NCI-H187 (cell line): ENCODE measurements at regions not wholly inside any gene's neighbourhood (a gene's known extent, or its start where the extent isn't known, plus 50 kb on each side); places are given as distances from the start of the nearest gene placed in this dataset.

ENCODE experiments used
- DNase-seq, 2 experiments: peaks; one replicate each; lab custom pipeline; 2025; lab: John Stamatoyannopoulos, UW

- DNase-seq: peak; percentile 16 to 17
Measured at GRCh38 chr6:54646069-54646950, 200.3 kb upstream of the FAM83B start.

GRCh38 chr6:54646951-54647664, 199.5 kb upstream of the FAM83B start:
- DNase-seq: no peak

DNA sequence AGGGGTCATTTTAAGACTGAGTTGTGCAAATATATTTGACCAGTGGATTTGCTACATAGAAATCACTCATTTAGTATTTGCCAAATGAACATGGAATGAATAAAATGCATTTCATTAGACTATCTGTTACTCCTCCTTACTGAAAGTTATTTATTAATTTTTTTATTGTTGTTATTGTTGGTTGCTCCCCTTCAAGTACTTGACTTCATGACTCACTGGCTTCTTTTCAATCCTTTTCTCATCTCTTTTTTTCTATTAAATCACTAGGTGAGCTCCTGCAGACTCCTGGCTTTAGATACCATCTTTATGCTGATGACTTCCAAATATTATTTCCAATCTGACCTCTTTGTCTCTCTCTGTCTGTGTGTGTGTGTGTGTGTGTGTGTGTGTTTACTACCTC, 192.2 kb upstream of the FAM83B start:
- no peak for DNase-seq

GRCh38 chr6:54655162-54655561, 191.4 kb upstream of the FAM83B start:
- DNase-seq: peak; percentile 21 to 57

DNA sequence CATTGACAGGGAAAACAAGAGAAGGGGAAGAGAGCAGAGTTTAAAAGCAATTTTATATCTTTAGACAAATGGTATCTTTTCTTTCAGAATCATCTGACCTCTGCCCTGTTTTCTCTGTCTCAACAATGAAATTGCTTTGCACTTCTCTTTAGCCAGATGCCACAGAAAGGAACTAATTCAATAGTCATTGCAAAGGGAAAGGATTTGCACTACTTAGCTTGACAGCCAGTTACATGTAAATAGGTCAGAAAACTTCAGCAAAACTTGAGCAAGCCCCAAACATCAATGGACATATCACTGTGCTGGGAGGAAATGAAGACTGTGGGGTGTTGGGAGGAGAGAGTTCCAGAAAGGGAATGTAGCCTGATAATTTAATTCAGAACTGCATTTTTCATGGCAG, 181.3 kb upstream of the FAM83B start:
- no peak for DNase-seq

DNA sequence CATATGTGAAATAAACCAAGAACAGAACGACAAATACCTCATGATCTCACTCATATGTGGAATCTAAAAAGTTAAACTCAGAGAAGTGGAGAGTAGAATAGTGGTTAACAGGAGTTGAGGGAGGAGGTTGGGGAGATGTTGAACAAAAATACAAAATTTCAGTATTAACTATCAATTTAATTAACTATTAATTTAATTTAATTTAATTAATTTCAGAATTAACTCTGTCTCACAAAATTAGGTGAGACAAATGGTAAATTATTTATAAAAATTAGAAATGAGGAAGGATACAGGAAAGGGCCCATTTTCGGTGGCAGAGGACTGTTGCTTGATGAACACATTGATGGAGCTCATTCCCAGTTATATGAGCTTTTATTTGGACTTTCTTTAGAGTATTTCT, 166.0 kb upstream of the FAM83B start:
- DNase-seq: no peak

GRCh38 chr6:54681267-54681666, 165.3 kb upstream of the FAM83B start:
- no peak for DNase-seq

DNA sequence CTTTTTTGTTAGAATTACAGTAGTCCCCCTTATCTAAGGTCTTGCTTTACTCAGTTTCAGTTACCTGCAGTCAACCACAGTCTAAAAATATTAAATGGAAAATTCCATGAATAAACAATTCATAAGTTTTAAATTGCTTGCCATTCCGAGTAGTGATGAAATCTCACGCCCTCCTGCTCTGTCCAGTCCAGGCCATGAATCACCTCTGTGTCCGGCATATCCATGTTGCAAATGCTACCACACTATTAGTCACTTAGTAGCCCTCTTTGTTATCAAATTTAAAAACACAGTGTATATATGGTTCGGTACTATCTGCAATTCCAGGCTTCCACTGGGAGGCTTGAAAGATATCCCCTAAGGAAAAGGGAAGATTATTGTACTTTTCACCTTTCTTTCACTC, 164.6 kb upstream of the FAM83B start:
- no peak for DNase-seq

- no peak for DNase-seq
Measured at GRCh38 chr6:54689620-54690019, 157.0 kb upstream of the FAM83B start.

- no peak for DNase-seq
Measured at GRCh38 chr6:54690596-54690995, 156.0 kb upstream of the FAM83B start.

DNA sequence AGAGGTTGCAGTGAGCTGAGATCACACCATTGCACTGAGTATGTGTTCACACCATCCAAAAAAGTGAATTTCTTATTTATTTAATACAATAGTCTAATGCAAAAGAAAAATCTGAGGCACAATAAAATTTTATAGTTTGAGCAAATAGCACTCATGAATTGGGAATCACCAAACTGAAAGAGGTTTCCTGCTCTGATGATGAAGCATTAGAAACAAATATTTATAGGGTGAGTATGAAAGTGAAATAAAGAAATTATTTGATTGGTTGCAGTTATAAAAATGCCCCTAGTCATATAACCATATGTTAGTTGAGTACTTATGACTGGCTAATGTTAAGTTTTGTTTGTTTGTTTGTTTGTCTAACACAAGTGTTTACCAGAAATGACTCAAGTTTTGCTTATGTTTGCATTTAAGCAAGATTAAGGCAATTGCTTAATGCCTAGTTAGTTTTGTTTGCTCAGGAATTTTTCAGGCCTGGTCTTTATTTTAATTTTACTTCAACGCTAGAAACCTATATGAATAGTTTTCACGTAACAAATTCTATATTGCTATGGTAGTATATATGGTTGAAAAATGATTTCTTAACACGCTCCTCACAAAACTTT, 151.5 kb upstream of the FAM83B start:
- no peak for DNase-seq

GRCh38 chr6:54695815-54696214, 150.8 kb upstream of the FAM83B start:
- no peak for DNase-seq

GRCh38 chr6:54697424-54697823, 149.1 kb upstream of the FAM83B start:
- DNase-seq: no peak

GRCh38 chr6:54698974-54699373, 147.6 kb upstream of the FAM83B start:
- no peak for DNase-seq

DNA sequence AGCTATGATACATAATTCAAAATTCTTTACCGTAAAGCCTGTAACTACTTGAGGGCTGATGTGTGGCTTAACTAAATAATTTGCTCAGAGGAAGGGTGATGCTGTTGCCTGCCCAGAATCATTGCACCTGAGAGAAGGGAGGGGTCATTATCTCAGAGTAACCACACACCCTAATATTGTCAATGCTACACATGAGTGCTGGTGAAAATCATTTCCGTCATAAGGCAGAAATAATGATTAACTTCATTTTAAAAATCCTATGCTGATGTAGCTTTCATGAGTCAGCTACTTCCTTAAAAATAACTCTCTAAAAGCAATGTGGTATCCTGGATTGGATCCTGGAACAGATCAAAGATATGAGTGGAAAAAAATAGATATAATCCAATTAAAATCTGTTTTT, 146.4 kb upstream of the FAM83B start:
- DNase-seq: no peak

- DNase-seq: no peak
Measured at GRCh38 chr6:54702772-54703171, 143.8 kb upstream of the FAM83B start.

- no peak for DNase-seq
Measured at GRCh38 chr6:54706391-54706790, 140.2 kb upstream of the FAM83B start.

DNA sequence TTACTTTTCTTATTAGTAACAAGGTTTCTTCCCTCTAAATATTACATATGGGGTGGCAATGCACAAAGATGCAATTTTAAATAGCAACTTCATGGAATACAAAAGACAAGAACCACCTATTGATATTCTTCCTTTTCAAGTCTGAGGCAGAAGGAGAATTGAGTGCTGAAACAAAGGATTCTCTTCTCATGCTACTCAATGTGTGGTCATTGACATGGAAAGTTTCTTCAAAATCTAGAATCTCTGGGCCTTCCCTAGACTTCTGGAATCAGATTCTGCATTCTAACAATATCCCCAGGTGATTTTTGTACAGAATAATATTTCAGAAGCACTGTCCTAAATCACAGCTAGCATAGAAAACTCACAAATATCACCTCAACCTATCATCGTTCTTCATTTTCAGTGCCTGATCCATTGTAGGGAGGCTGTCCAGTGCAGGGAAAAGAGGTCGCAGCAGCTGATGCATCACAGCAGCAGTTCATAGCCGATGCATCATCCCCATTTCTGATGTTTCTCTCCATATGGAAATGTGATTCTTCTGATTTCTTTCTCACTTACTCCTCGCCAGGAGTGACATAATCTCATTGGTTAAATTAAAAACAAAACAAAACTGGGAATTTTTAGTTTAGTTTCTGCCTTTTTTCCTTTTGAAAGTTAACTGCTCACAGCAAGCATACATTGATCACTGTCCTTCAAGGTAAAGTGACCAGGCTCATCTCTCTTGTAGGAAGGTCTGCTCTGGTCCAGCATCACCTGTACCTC, 139.5 kb upstream of the FAM83B start:
- no peak for DNase-seq

GRCh38 chr6:54710456-54710855, 136.1 kb upstream of the FAM83B start:
- DNase-seq: no peak

GRCh38 chr6:54716010-54716409, 130.6 kb upstream of the FAM83B start:
- no peak for DNase-seq

GRCh38 chr6:54716877-54717276, 129.7 kb upstream of the FAM83B start:
- DNase-seq: no peak

GRCh38 chr6:54717849-54718455, 128.6 kb upstream of the FAM83B start:
- DNase-seq: peak; percentile 42 to 53
